ENCODE measurements at regions not wholly inside any gene's neighbourhood (a gene's known extent, or its start where the extent isn't known, plus 50 kb on each side); places are given as distances from the start of the nearest gene placed in this dataset.
"Not testable (repeated sequence)": the region's sequence is repeated elsewhere in the genome, so short reads cannot be mapped to it uniquely, and the experiment has no call there.

- not testable (repeated sequence) for TF ChIP-seq PREB (CRISPR knock-in tag; IDR thresholded peaks at IDR 0.05); ZNF23 (CRISPR knock-in tag; IDR thresholded peaks at IDR 0.05); CTCF (IDR thresholded peaks at IDR 0.05 in 2 of 3, conservative IDR thresholded peaks at IDR 0.05 in 1 of 3; ENCODE audit: insufficient read depth in 2 of 3, low read depth in 1 of 3, low read length in 3 of 3); JUND (IDR thresholded peaks at IDR 0.05; ENCODE audit: borderline replicate concordance, low read depth, low read length); JUND (tag; IDR thresholded peaks at IDR 0.05; ENCODE audit: borderline replicate concordance, low read depth, low read length); ARID3A (IDR thresholded peaks at IDR 0.05; ENCODE audit: borderline replicate concordance, low read depth, low read length); HCFC1 (IDR thresholded peaks at IDR 0.05; ENCODE audit: low read depth, low read length); POLR2G (IDR thresholded peaks at IDR 0.05; ENCODE audit: low read depth, low read length); HDAC2 (IDR thresholded peaks at IDR 0.05); ZBTB8A (IDR thresholded peaks at IDR 0.05; ENCODE audit: partially characterized antibody); DMBX1 (CRISPR knock-in tag; IDR thresholded peaks at IDR 0.05; ENCODE audit: borderline replicate concordance); ZNF121 (CRISPR knock-in tag; conservative IDR thresholded peaks at IDR 0.05); POLR2A (conservative IDR thresholded peaks at IDR 0.05); FOXA3 (CRISPR knock-in tag; conservative IDR thresholded peaks at IDR 0.05 in 1 of 2, IDR thresholded peaks at IDR 0.05 in 1 of 2)
Measured at GRCh38 chr21:7932834-7933233, 2588.5 kb upstream of the TPTE start.
